IMR-90 (cell line): ENCODE measurements at regions not wholly inside any gene's neighbourhood (a gene's known extent, or its start where the extent isn't known, plus 50 kb on each side); places are given as distances from the start of the nearest gene placed in this dataset.

Experiments
- ATAC-seq: fragments of 200-7000 bp; cut with Tn5 transposase; 2 replicates; pipeline ENCODE4 v1.9.1; 2020; ENCODE audit warnings: low read depth, mild to moderate bottlenecking, moderate library complexity
- BruUV-seq: library from RNA; stranded (reverse); fragments of 400-500 nt; replicated peaks from 2 replicates; lab custom pipeline; 2021; lab: Mats Ljungman, UMichigan
- CTCF ChIA-PET: fragments of 300-600 bp; formaldehyde crosslinking; extraction: SDS; loops from one replicate; lab custom pipeline; 2021; ENCODE audit warnings: antibody characterized with exemption; lab: Yijun Ruan, JAX
- POLR2A ChIA-PET: fragments of 300-600 bp; sonication (Branson Sonifier 250); formaldehyde crosslinking; loops from one replicate; lab custom pipeline; 2022; ENCODE audit warnings: antibody characterized with exemption; ENCODE audit not compliant: unreplicated experiment; lab: Charles Lee
- DNase-seq: peaks from one replicate; pipeline ENCODE4 v3.0.0; 2013
- H2AFZ ChIP-seq: replicated peaks from 2 replicates; pipeline ENCODE3; 2013; ENCODE audit warnings: low read length, mild to moderate bottlenecking; ENCODE audit not compliant: poor library complexity
- H2AK5ac ChIP-seq: 2 replicates; pipeline ENCODE4 v1.6.1; 2013; ENCODE audit warnings: low read depth, low read length, inconsistent platforms
- H2AK9ac ChIP-seq: replicated peaks from 2 replicates; pipeline ENCODE3; 2013; ENCODE audit warnings: mild to moderate bottlenecking, low read depth, low read length, moderate library complexity; ENCODE audit not compliant: poor library complexity
- H2BK120ac ChIP-seq: 2 replicates; pipeline ENCODE4 v1.6.1; 2013; ENCODE audit warnings: low read depth, low read length, inconsistent platforms
- H2BK15ac ChIP-seq: 3 replicates; pipeline ENCODE4 v1.6.1; 2013; ENCODE audit warnings: low read depth, low read length, inconsistent platforms
- H2BK20ac ChIP-seq: 2 replicates; pipeline ENCODE4 v1.6.1; 2013; ENCODE audit warnings: low read depth, mild to moderate bottlenecking, inconsistent platforms, low read length, moderate library complexity
- H2BK5ac ChIP-seq: 2 replicates; pipeline ENCODE4 v1.6.1; 2013; ENCODE audit warnings: mild to moderate bottlenecking, low read depth, low read length, inconsistent platforms; ENCODE audit not compliant: poor library complexity, severe bottlenecking
- H3K14ac ChIP-seq: replicated peaks from 2 replicates; pipeline ENCODE4 v1.6.1; 2013; ENCODE audit warnings: low read depth, low read length, inconsistent platforms
- H3K18ac ChIP-seq: 2 replicates; pipeline ENCODE4 v1.6.1; 2013; ENCODE audit warnings: low read depth, low read length, control low read depth
- H3K23ac ChIP-seq: 2 replicates; pipeline ENCODE4 v1.6.1; 2013; ENCODE audit warnings: low read depth, low read length, inconsistent platforms
- H3K27ac ChIP-seq: 2 replicates; pipeline ENCODE4 v1.5.1; 2013; ENCODE audit warnings: mild to moderate bottlenecking, control low read depth, low read length; ENCODE audit not compliant: insufficient read depth
- H3K27me3 ChIP-seq: 2 replicates; pipeline ENCODE4 v1.6.1; 2013; ENCODE audit warnings: low read length; ENCODE audit not compliant: control insufficient read depth, insufficient read depth
- H3K36me3 ChIP-seq: 2 replicates; pipeline ENCODE4 v1.6.1; 2013; ENCODE audit warnings: low read length, mixed read lengths; ENCODE audit not compliant: control insufficient read depth, insufficient read depth
- H3K4ac ChIP-seq: 2 replicates; pipeline ENCODE4 v1.6.1; 2013; ENCODE audit warnings: low read depth, low read length, inconsistent platforms
- H3K4me1 ChIP-seq: 2 replicates; pipeline ENCODE4 v1.6.1; 2013; ENCODE audit warnings: low read length, mixed read lengths; ENCODE audit not compliant: control insufficient read depth, insufficient read depth
- H3K4me2 ChIP-seq: 2 replicates; pipeline ENCODE4 v1.6.1; 2013; ENCODE audit warnings: low read depth, mild to moderate bottlenecking, control low read depth, low read length, moderate library complexity
- H3K4me3 ChIP-seq: 2 replicates; pipeline ENCODE4 v1.5.1; 2013; ENCODE audit warnings: low read depth, mild to moderate bottlenecking, control low read depth, low read length, moderate library complexity; ENCODE audit not compliant: insufficient read depth
- H3K56ac ChIP-seq: 2 replicates; pipeline ENCODE4 v1.6.1; 2013; ENCODE audit warnings: low read length, inconsistent platforms; ENCODE audit not compliant: insufficient read depth; ENCODE audit errors: extremely low read depth
- H3K79me1 ChIP-seq, 2 experiments: 2 replicates each; pipeline ENCODE4 v1.6.1; 2013; ENCODE audit warnings: low read length in 2 of 2, inconsistent platforms in 1 of 2, low read depth in 1 of 2
- H3K9ac ChIP-seq: 2 replicates; pipeline ENCODE4 v1.6.1; 2013; ENCODE audit warnings: low read depth, low read length, control low read depth
- H3K9me1 ChIP-seq: 2 replicates; pipeline ENCODE4 v1.6.1; 2013; ENCODE audit warnings: low read length, inconsistent platforms; ENCODE audit not compliant: insufficient read depth
- H3K9me3 ChIP-seq: 2 replicates; pipeline ENCODE4 v1.6.1; 2013; ENCODE audit warnings: low read length; ENCODE audit not compliant: control insufficient read depth, insufficient read depth
- H4K20me1 ChIP-seq: 2 replicates; pipeline ENCODE4 v1.6.1; 2013; ENCODE audit warnings: low read length, inconsistent platforms; ENCODE audit not compliant: insufficient read depth
- H4K5ac ChIP-seq: 2 replicates; pipeline ENCODE4 v1.6.1; 2013; ENCODE audit warnings: mild to moderate bottlenecking, low read depth, low read length, control low read depth
- H4K8ac ChIP-seq, 2 experiments: 2 replicates each; pipeline ENCODE4 v1.6.1; 2013; ENCODE audit warnings: low read depth in 2 of 2, low read length in 2 of 2, control low read depth in 1 of 2, inconsistent platforms in 1 of 2
- H4K91ac ChIP-seq: 2 replicates; pipeline ENCODE4 v1.6.1; 2013; ENCODE audit warnings: low read depth, low read length, inconsistent platforms; ENCODE audit not compliant: insufficient read depth
- BHLHE40 ChIP-seq: fragments of 150-350 bp; IDR thresholded peaks from 2 replicates; pipeline ENCODE4 v1.6.1; 2016; ENCODE audit warnings: mild to moderate bottlenecking, low read depth, low read length
- CEBPB ChIP-seq: IDR thresholded peaks from 2 replicates; pipeline ENCODE4 v1.6.1; 2012; ENCODE audit warnings: low read depth, low read length, improper control_type of control experiment
- CTCF ChIP-seq: conservative IDR thresholded peaks from 2 replicates; pipeline ENCODE4 v1.5.1; 2012; ENCODE audit warnings: mild to moderate bottlenecking, low read depth, low read length, improper control_type of control experiment
- ELK1 ChIP-seq: fragments of 150-350 bp; IDR thresholded peaks from 2 replicates; pipeline ENCODE4 v1.6.1; 2016; ENCODE audit warnings: low read depth, mild to moderate bottlenecking, low read length, moderate library complexity, borderline replicate concordance
- FOS ChIP-seq: fragments of 150-350 bp; IDR thresholded peaks from 2 replicates; pipeline ENCODE4 v1.6.1; 2016; ENCODE audit warnings: low read depth, low read length
- MAFK ChIP-seq: IDR thresholded peaks from 2 replicates; pipeline ENCODE4 v1.6.1; 2012; ENCODE audit warnings: low read depth, low read length, improper control_type of control experiment
- MAZ ChIP-seq: IDR thresholded peaks from 2 replicates; pipeline ENCODE4 v1.6.1; 2012; ENCODE audit warnings: low read depth, mild to moderate bottlenecking, low read length, improper control_type of control experiment, moderate library complexity, borderline replicate concordance
- MXI1 ChIP-seq: IDR thresholded peaks from 2 replicates; pipeline ENCODE4 v1.6.1; 2012; ENCODE audit warnings: low read depth, mild to moderate bottlenecking, low read length, moderate library complexity, borderline replicate concordance
- NFE2L2 ChIP-seq: fragments of 150-350 bp; IDR thresholded peaks from 2 replicates; pipeline ENCODE4 v1.6.1; 2016; ENCODE audit warnings: low read depth, mild to moderate bottlenecking, low read length
- RAD21 ChIP-seq: IDR thresholded peaks from 2 replicates; pipeline ENCODE4 v1.6.1; 2012; ENCODE audit warnings: low read length, improper control_type of control experiment
- RFX5 ChIP-seq: IDR thresholded peaks from 2 replicates; pipeline ENCODE4 v1.8.0; 2012; ENCODE audit warnings: low read depth, mild to moderate bottlenecking, low read length, moderate library complexity
- SMC3 ChIP-seq: fragments of 150-350 bp; IDR thresholded peaks from 2 replicates; pipeline ENCODE4 v1.6.1; 2016; ENCODE audit warnings: low read depth, mild to moderate bottlenecking, antibody characterized with exemption, low read length, moderate library complexity
- dilution Hi-C: fragments of 300-500 bp; cut with HindIII; formaldehyde crosslinking; loops from one replicate; pipeline ENCODE4 v1.14.3; 2018; ENCODE audit warnings: low sequenced_read_pairs; ENCODE audit not compliant: unreplicated experiment
- in situ Hi-C: fragments of 300-500 bp; cut with MboI; formaldehyde crosslinking; loops from 3 replicates; pipeline ENCODE4 v1.14.3; 2019; ENCODE audit warnings: low sequenced_read_pairs, inconsistent platforms, mixed read lengths
- intact Hi-C: fragments of 100-400 bp; cut with micrococcal nuclease; formaldehyde crosslinking; loops from 2 replicates; pipeline ENCODE4 v1.10.0; 2022

- no peak overlapping the region for H2BK5ac ChIP-seq
- H3K36me3 ChIP-seq, result no peaks in the 10 kb centered on the region
- POLR2A ChIA-PET, result no interaction called here
- dilution Hi-C loops (no loop called here), intact Hi-C loops (no loop called here), in situ Hi-C loops (no loop called here)
- no peaks in the 10 kb centered on the region for H4K20me1 ChIP-seq
- H3K4me1 ChIP-seq, result no peaks in the 10 kb centered on the region
- ATAC-seq, result no peak
- no peak overlapping the region for H2AK5ac ChIP-seq
- no peaks in the 10 kb centered on the region for H3K79me1 ChIP-seq
- no peak overlapping the region for H2BK120ac ChIP-seq
- H2AK9ac ChIP-seq, result no peak overlapping the region
- H4K5ac ChIP-seq, result no peak overlapping the region
- H3K14ac ChIP-seq, result no peak overlapping the region
- H3K56ac ChIP-seq, result no peak overlapping the region
- no peak overlapping the region for H3K18ac ChIP-seq
- no peak overlapping the region for H3K4ac ChIP-seq
- H3K27me3 ChIP-seq, result no peaks in the 10 kb centered on the region
- no peaks in the 10 kb centered on the region; the same call in 1 of the 2 replicates for H3K9me3 ChIP-seq
- no TSS peak for BruUV-seq
- DNase-seq, result no peak
- no peak overlapping the region for H2BK15ac ChIP-seq
- no peak overlapping the region for H3K4me3 ChIP-seq
- no peak overlapping the region for H4K8ac ChIP-seq
- no peak for TF ChIP-seq MXI1
- TF ChIP-seq MAFK, result no peak
- TF ChIP-seq RAD21, result no peak
- no peak for TF ChIP-seq RFX5
- TF ChIP-seq SMC3, result no peak
- TF ChIP-seq CTCF, result no peak
- no peak for TF ChIP-seq CEBPB
- no peak for TF ChIP-seq FOS
- no peak for TF ChIP-seq BHLHE40
- TF ChIP-seq NFE2L2, result no peak
- TF ChIP-seq ELK1, result no peak
- no peak for TF ChIP-seq MAZ
- no peak overlapping the region for H3K23ac ChIP-seq
- no peaks in the 10 kb centered on the region for H3K9me1 ChIP-seq
- no peak overlapping the region for H4K91ac ChIP-seq
- H2BK20ac ChIP-seq, result no peak overlapping the region
- H3K4me2 ChIP-seq, result no peak overlapping the region
- no peak overlapping the region for H2AFZ ChIP-seq
- CTCF ChIA-PET, result no interaction called here
- H3K27ac ChIP-seq, result no peak overlapping the region
- no peak overlapping the region for H3K9ac ChIP-seq
Observed at GRCh38 chr4:34731070-34731469, 1513.2 kb downstream of the ARAP2 start.
